ENCODE measurements at regions not wholly inside any gene's neighbourhood (a gene's known extent, or its start where the extent isn't known, plus 50 kb on each side); places are given as distances from the start of the nearest gene placed in this dataset.
"Not testable (repeated sequence)": the region's sequence is repeated elsewhere in the genome, so short reads cannot be mapped to it uniquely, and the experiment has no call there.

DNA sequence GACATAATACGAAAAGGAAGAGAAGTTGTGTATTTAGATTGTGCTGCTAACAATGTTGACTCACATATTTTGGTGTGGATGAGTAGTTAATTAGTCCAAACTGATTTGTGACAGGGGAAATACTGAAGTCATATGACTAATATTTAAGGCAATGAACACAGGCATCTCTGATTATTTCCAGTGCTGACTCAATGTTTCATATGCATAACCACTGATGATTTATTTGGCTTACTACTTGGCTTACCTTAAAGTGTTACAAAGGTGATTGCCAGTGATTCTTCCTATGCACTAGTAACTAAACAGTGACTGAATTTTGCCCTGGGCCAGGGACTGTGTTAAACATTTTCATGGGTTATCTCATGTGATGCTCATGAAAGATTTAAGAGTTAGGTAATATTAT, 722.6 kb downstream of the METTL4 start:
- ChIA-PET POLR2A (no interaction called here), CTCF (no interaction called here)
- Histone ChIP-seq H3K4me3 (ENCODE audit: low read depth, low read length) (no peak overlapping the region), H3K36me3 (ENCODE audit: control insufficient read depth, insufficient read depth, low read length) (no peaks in the 10 kb centered on the region), H3K27me3 (ENCODE audit: control insufficient read depth, insufficient read depth, low read length) (no peaks in the 10 kb centered on the region)
- no peak for DNase-seq (ENCODE audit: low read depth)
- TF ChIP-seq, protein P1, sequence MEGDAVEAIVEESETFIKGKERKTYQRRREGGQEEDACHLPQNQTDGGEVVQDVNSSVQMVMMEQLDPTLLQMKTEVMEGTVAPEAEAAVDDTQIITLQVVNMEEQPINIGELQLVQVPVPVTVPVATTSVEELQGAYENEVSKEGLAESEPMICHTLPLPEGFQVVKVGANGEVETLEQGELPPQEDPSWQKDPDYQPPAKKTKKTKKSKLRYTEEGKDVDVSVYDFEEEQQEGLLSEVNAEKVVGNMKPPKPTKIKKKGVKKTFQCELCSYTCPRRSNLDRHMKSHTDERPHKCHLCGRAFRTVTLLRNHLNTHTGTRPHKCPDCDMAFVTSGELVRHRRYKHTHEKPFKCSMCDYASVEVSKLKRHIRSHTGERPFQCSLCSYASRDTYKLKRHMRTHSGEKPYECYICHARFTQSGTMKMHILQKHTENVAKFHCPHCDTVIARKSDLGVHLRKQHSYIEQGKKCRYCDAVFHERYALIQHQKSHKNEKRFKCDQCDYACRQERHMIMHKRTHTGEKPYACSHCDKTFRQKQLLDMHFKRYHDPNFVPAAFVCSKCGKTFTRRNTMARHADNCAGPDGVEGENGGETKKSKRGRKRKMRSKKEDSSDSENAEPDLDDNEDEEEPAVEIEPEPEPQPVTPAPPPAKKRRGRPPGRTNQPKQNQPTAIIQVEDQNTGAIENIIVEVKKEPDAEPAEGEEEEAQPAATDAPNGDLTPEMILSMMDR (IDR thresholded peaks at IDR 0.05; ENCODE audit: insufficient read depth, low read depth, low read length): no peak

DNA sequence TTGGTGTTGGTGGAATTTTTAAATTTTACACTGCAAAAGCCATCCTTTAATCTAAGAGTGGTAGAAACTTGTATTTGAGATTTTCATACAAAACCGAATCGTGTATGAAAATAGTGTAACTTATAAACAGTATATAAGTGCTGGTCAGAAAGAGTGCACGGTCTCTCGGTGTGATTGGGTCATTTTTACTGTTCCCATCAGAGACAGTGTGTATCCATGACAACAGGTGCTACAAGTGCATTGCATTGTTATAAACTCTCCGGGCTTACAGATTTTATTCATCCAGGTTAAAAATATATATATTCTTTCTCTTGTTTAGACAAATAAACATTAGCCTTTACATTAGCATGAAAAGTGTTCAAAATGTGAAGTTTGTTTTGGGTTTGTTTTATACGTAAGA, 721.9 kb downstream of the METTL4 start:
- CTCF ChIA-PET: no interaction called here
- H3K4me3 ChIP-seq (ENCODE audit: low read depth, low read length): no peak overlapping the region
- TF ChIP-seq, protein P1 (IDR thresholded peaks at IDR 0.05; ENCODE audit: insufficient read depth, low read depth, low read length): no peak
- H3K27me3 ChIP-seq (ENCODE audit: control insufficient read depth, insufficient read depth, low read length): no peaks in the 10 kb centered on the region
- H3K36me3 ChIP-seq (ENCODE audit: control insufficient read depth, insufficient read depth, low read length): no peaks in the 10 kb centered on the region
- DNase-seq (ENCODE audit: low read depth): no peak
- POLR2A ChIA-PET: no interaction called here

DNA sequence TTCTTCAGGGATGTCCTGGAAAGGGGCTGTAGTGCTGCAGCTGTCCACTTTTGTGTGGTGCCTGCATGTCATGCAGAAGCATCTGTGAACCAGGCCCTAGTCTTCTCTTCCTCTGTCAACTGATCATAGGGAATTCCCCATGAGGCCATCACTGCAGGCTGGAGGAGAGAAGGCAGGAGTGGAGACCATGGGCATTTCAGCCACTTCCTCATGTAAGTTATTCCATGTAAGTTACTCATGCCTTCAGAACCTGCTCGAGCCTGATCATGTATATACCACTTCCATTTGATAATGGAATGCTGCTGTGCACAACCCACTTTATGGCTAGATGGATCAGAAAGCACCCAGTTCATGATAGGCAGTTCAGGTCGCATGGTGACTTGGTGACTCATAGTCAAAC, 714.0 kb downstream of the METTL4 start:
- DNase-seq (ENCODE audit: low read depth); H3K4me3 ChIP-seq (ENCODE audit: low read depth, low read length); CTCF ChIA-PET; H3K27me3 ChIP-seq (ENCODE audit: control insufficient read depth, insufficient read depth, low read length); POLR2A ChIA-PET; H3K36me3 ChIP-seq (ENCODE audit: control insufficient read depth, insufficient read depth, low read length): not testable (repeated sequence)

DNA sequence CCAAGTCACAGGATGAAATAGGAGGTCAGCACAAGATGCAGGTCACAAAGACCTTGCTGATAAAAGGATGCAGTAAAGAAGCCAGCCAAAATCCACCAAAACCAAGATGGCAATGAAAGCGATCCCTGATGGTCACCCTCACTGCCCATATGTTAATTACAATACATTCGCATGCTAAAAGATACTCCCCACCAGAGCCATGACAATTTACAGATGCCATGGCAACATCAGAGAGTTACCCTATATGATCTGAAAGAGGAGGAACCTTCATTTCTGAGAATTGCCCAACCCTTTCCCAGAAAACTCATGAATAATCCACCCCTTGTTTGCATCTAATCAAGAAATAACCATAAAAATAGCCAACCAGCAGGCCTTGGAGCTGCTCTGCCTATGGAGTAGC, 709.8 kb downstream of the METTL4 start:
- CTCF ChIA-PET: no interaction called here
- POLR2A ChIA-PET: no interaction called here
- Histone ChIP-seq H3K36me3 (ENCODE audit: control insufficient read depth, insufficient read depth, low read length) (no peaks in the 10 kb centered on the region), H3K4me3 (ENCODE audit: low read depth, low read length) (no peak overlapping the region), H3K27me3 (ENCODE audit: control insufficient read depth, insufficient read depth, low read length) (no peaks in the 10 kb centered on the region)
- no peak for DNase-seq (ENCODE audit: low read depth)
- TF ChIP-seq, protein P1 (IDR thresholded peaks at IDR 0.05; ENCODE audit: insufficient read depth, low read depth, low read length): no peak

DNA sequence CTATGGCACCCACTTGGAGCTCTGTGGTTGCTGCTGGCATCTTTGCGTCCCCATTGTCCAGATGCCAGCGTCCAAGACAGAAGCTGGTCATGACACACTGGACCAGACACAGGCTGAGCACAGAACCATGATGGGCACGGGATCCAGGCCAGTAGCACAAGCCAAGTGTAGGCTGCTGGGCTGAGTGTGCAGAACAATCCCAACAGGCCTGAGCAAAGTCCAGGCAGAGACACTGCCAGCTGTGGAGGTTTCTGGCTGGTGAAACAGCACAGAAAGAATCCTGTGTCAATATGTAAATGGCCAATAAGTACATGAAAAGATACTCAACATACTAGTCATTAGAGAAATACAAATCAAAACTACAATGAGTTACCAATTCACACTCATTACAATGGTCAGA, 705.4 kb downstream of the METTL4 start:
- TF ChIP-seq, protein P1 (IDR thresholded peaks at IDR 0.05; ENCODE audit: insufficient read depth, low read depth, low read length): no peak
- CTCF ChIA-PET: no interaction called here
- no peak for DNase-seq (ENCODE audit: low read depth)
- no peaks in the 10 kb centered on the region for H3K36me3 ChIP-seq (ENCODE audit: control insufficient read depth, insufficient read depth, low read length)
- H3K27me3 ChIP-seq (ENCODE audit: control insufficient read depth, insufficient read depth, low read length): no peaks in the 10 kb centered on the region
- POLR2A ChIA-PET: no interaction called here
- H3K4me3 ChIP-seq (ENCODE audit: low read depth, low read length): no peak overlapping the region

DNA sequence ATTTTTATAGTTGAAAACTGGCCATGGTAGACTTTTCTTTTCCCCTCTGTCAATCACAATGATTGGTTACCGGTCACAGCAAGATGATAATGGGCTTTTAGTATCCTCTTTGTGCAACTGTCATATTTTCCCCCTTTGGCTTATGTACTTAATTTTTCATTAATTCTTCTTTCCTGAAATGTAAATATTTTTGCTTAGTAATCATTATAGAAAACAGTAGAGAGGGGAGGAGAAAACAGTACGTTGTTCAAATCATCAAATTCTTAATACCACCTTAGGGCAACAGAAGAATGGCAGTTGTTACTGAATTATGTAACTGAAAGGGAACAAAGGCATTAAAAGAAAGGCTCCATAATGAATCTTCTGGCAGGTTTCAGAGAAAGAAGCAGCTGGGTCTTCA, 699.0 kb downstream of the METTL4 start:
- no peak for DNase-seq (ENCODE audit: low read depth)
- ChIA-PET CTCF (no interaction called here), POLR2A (no interaction called here)
- Histone ChIP-seq H3K36me3 (ENCODE audit: control insufficient read depth, insufficient read depth, low read length) (no peaks in the 10 kb centered on the region), H3K27me3 (ENCODE audit: control insufficient read depth, insufficient read depth, low read length) (no peaks in the 10 kb centered on the region), H3K4me3 (ENCODE audit: low read depth, low read length) (no peak overlapping the region)
- TF ChIP-seq, protein P1 (IDR thresholded peaks at IDR 0.05; ENCODE audit: insufficient read depth, low read depth, low read length): no peak

All from BJ (cell line).